ENCODE measurements at regions not wholly inside any gene's neighbourhood (a gene's known extent, or its start where the extent isn't known, plus 50 kb on each side); places are given as distances from the start of the nearest gene placed in this dataset.

DNA sequence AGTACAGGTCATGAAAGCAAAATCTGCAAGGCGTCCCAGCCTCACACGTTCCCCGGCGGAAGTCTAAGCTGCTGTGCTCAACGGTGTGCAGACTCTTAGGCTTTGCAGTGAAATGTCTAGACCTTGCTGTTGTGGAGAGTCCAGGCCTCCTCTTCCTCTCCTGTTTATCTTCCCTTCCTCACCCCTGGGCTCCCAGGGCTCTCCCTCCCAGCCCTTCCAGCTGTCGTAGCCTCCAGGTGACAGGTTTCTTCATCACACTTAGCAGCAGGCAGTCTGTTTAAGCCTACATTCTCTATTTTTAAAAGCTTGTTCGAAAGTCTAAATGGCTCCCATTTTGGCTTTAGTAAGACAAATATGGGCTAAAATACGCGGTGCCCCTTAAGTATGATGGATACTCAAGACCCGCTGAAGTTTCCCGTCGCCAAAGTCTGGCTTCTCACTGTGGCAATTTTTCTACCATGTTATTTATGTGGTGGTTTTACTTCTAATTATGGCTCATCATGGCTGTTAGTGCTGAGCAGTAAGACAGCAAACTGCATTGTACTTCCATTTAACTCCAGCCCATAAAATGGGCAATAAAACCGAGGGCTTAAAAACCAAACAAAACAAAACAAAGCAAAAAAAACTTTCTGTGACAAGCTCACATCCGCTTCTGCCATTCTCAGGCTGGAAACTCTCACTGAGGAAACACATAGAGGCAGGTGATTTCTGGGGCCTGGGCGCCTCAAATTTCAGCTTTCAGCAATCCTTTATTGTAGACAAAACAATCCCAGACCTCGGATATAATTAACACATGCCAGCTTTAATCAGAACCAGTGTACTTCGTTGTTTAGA is 243.2 kb downstream of the SNX10 start:
- TF ChIP-seq, protein P1, sequence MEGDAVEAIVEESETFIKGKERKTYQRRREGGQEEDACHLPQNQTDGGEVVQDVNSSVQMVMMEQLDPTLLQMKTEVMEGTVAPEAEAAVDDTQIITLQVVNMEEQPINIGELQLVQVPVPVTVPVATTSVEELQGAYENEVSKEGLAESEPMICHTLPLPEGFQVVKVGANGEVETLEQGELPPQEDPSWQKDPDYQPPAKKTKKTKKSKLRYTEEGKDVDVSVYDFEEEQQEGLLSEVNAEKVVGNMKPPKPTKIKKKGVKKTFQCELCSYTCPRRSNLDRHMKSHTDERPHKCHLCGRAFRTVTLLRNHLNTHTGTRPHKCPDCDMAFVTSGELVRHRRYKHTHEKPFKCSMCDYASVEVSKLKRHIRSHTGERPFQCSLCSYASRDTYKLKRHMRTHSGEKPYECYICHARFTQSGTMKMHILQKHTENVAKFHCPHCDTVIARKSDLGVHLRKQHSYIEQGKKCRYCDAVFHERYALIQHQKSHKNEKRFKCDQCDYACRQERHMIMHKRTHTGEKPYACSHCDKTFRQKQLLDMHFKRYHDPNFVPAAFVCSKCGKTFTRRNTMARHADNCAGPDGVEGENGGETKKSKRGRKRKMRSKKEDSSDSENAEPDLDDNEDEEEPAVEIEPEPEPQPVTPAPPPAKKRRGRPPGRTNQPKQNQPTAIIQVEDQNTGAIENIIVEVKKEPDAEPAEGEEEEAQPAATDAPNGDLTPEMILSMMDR (IDR thresholded peaks at IDR 0.05): no peak
- no peaks in the 10 kb centered on the region for H3K4me1 Mint-ChIP-seq
- no peaks in the 10 kb centered on the region for H3K9me3 Mint-ChIP-seq
- intact Hi-C loops (cut with micrococcal nuclease): no loop called here
- H3K36me3 Mint-ChIP-seq (ENCODE audit: low read depth): no peaks in the 10 kb centered on the region
- peaks cover 47% of the 10 kb centered on the region for H3K27me3 Mint-ChIP-seq
- POLR2A ChIA-PET: no interaction called here
- CTCF ChIA-PET: no interaction called here
- no peak overlapping the region for H3K4me3 Mint-ChIP-seq
- ATAC-seq (ENCODE audit: low read depth): no peak
- H3K27ac Mint-ChIP-seq: no peak overlapping the region
- no peak for DNase-seq

DNA sequence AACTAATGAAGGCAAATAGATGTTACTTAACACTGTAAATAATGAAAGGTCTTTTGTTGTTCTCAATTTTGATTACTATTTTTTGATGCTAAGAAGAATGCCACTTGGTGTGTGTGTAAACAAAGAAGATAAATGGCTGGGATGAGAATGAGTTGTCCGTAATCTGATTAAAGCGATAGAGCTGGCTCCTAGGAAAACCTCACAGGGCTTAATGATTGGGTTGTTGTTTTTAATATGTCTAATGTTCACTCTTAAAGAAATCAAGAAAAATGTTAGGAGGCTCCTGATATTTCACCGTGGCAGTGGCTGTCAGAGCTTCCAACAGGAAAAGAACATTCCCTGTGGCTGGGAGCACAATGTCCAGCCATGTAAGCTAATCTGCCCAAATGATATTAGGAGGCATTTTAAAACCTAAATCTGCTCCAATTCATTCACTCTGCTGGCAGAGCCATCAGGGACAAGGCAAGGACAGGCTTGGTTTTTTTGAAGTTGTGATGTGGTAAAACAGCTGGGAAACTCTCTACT is 243.9 kb downstream of the SNX10 start:
- ATAC-seq (ENCODE audit: low read depth) (no peak), DNase-seq (no peak)
- ChIA-PET CTCF (no interaction called here), POLR2A (no interaction called here)
- TF ChIP-seq, protein P1 (IDR thresholded peaks at IDR 0.05): no peak
- intact Hi-C loops (cut with micrococcal nuclease): no loop called here
- Mint-ChIP-seq H3K27ac (no peak overlapping the region), H3K9me3 (no peaks in the 10 kb centered on the region), H3K4me1 (no peaks in the 10 kb centered on the region), H3K27me3 (peaks cover 49% of the 10 kb centered on the region), H3K4me3 (no peak overlapping the region), H3K36me3 (ENCODE audit: low read depth) (no peaks in the 10 kb centered on the region)

DNA sequence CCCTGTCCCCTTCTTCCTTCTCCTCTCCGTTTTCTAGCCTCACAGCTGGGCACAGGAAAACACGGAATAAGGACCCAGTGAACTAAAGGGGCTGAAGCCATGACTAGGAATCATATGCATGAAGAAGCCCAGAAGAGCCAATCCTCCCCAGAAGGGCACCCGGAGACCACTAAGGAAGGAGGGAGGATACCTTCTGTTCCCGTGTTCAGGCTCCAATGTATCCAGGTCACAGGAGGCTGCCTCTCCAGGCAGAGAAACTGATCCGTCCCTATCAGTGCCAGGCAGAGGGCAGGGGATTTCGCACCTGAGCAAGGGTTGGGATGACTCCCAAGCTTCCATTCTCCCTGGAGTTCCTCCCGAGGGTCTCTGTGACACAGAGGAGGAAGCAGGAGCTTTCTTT is 246.6 kb downstream of the SNX10 start:
- Mint-ChIP-seq H3K9me3 (no peaks in the 10 kb centered on the region), H3K27me3 (peaks cover 53% of the 10 kb centered on the region), H3K4me3 (no peak overlapping the region), H3K4me1 (no peaks in the 10 kb centered on the region), H3K27ac (no peak overlapping the region), H3K36me3 (ENCODE audit: low read depth) (no peaks in the 10 kb centered on the region)
- TF ChIP-seq, protein P1 (IDR thresholded peaks at IDR 0.05): no peak
- ATAC-seq (ENCODE audit: low read depth) (no peak), DNase-seq (no peak)
- ChIA-PET POLR2A (no interaction called here), CTCF (no interaction called here)
- intact Hi-C loops (cut with micrococcal nuclease): no loop called here

DNA sequence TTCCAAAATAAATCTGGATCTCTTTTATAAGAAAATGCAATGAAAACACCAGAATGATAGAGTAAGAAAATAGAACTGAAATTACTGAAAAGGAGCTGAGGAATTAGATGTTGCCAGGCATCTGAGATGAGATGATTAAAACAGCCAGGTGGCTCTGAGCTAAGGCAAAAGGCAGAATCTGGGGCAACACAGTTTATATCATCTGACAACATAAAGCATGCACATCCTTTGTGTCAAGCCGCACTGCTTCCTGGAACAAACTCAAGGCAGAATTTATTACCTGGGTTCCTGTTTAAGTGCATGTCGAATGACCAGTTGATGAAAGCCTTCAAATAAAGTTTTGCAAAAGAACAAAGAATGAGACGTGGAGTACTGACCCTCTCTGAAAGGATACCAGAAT is 247.0 kb downstream of the SNX10 start:
- H3K9me3 Mint-ChIP-seq: no peaks in the 10 kb centered on the region
- intact Hi-C loops (cut with micrococcal nuclease): no loop called here

DNA sequence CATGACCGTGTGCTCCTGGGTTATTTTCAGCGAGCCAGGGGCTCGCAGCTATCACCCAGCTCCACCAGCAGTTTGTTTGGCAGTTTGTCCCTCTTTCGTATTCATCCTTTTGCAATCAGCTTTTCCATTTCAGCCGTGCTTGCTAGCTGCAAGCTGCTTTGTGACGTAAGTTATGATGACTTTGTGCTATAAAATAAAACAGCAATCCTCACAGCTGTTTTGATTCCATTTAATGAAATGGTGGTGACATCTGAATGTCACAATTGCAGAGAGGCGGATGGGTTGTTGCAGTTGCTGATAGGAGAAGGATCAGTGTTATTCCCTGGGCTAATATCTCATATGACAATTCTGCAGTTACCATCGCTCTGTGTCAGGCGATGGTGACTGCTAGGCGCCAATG is 251.7 kb downstream of the SNX10 start:
- no peak for ATAC-seq (ENCODE audit: low read depth)
- CTCF ChIA-PET: no interaction called here
- H3K27me3 Mint-ChIP-seq: peaks cover 54% of the 10 kb centered on the region

More for the DNA sequence above, 247.0 kb downstream of the SNX10 start:
- Mint-ChIP-seq H3K36me3 (ENCODE audit: low read depth) (no peaks in the 10 kb centered on the region), H3K4me1 (no peaks in the 10 kb centered on the region), H3K27me3 (peaks cover 57% of the 10 kb centered on the region), H3K4me3 (no peak overlapping the region), H3K27ac (no peak overlapping the region)
- DNase-seq: no peak
- POLR2A ChIA-PET: no interaction called here
- no peak for ATAC-seq (ENCODE audit: low read depth)
- TF ChIP-seq, protein P1 (IDR thresholded peaks at IDR 0.05): no peak
- CTCF ChIA-PET: no interaction called here

More for the DNA sequence above, 251.7 kb downstream of the SNX10 start:
- no peaks in the 10 kb centered on the region for H3K4me1 Mint-ChIP-seq
- H3K36me3 Mint-ChIP-seq (ENCODE audit: low read depth): no peaks in the 10 kb centered on the region
- H3K27ac Mint-ChIP-seq: no peak overlapping the region
- POLR2A ChIA-PET: no interaction called here
- H3K4me3 Mint-ChIP-seq: no peak overlapping the region
- TF ChIP-seq, protein P1 (IDR thresholded peaks at IDR 0.05): no peak
- H3K9me3 Mint-ChIP-seq: no peaks in the 10 kb centered on the region
- DNase-seq: no peak
- intact Hi-C loops (cut with micrococcal nuclease): no loop called here

Measured in activated B cell treated with CpG ODN at 0.5 μM for 24 hours (primary cell).